ENCODE measurements at regions not wholly inside any gene's neighbourhood (a gene's known extent, or its start where the extent isn't known, plus 50 kb on each side); places are given as distances from the start of the nearest gene placed in this dataset.

GRCh38 chr2:236404346-236404745, 140.1 kb upstream of the ASB18 start:
- Histone ChIP-seq H2BK12ac (ENCODE audit: low read length) (no peak overlapping the region), H3K79me2 (ENCODE audit: control insufficient read depth, insufficient read depth, low read length, poor library complexity) (no peaks in the 10 kb centered on the region), H3K36me3 (ENCODE audit: control insufficient read depth in 1 of 2, insufficient read depth in 2 of 2, low read length in 2 of 2) (peaks cover 0 to 2% of the 10 kb centered on the region in 2 experiments), H3K9me3 (ENCODE audit: insufficient read depth, low read depth, low read length) (peaks cover 6% of the 10 kb centered on the region), H3K4me3 (ENCODE audit: low read depth, low read length) (no peak overlapping the region), H2AK5ac (ENCODE audit: low read length) (no peak overlapping the region), H3K4me2 (ENCODE audit: low read length) (no peak overlapping the region), H4K91ac (ENCODE audit: low read depth, low read length) (no peak overlapping the region), H3K18ac (ENCODE audit: low read length) (no peak overlapping the region), H3K79me1 (ENCODE audit: low read length) (no peaks in the 10 kb centered on the region), H2BK5ac (ENCODE audit: low read depth, low read length, poor library complexity) (no peak overlapping the region), H3K4me1 (ENCODE audit: control insufficient read depth in 1 of 2, insufficient read depth in 2 of 2, low read length in 2 of 2) (no peaks in the 10 kb centered on the region), H4K8ac (ENCODE audit: low read depth, low read length) (no peak overlapping the region), H3K23ac (ENCODE audit: low read length) (no peak overlapping the region), H3K27me3 (ENCODE audit: insufficient read depth, low read length) (no peaks in the 10 kb centered on the region), H2BK120ac (ENCODE audit: insufficient read depth, low read length, poor library complexity) (no peak overlapping the region), H4K12ac (ENCODE audit: low read depth, low read length) (no peak overlapping the region), H3K27ac (ENCODE audit: low read depth, low read length) (no peak overlapping the region), H3K4ac (ENCODE audit: low read depth, low read length) (no peak overlapping the region), H3K9ac (ENCODE audit: low read length) (no peak overlapping the region), H2AFZ (ENCODE audit: insufficient read depth, low read length, poor library complexity) (no peak overlapping the region), H3K14ac (ENCODE audit: low read length) (no peak overlapping the region)
- no peak for DNase-seq
- WGBS (ENCODE audit: extremely low coverage, insufficient coverage, insufficient read length) = no CpG with 5 or more reads among the region's 6 CpGs

- no peak for DNase-seq
- no peak overlapping the region for H2BK12ac ChIP-seq (ENCODE audit: low read length)
- H3K79me1 ChIP-seq (ENCODE audit: low read length) = no peaks in the 10 kb centered on the region
- no peak overlapping the region for H2BK120ac ChIP-seq (ENCODE audit: insufficient read depth, low read length, poor library complexity)
- H3K9ac ChIP-seq (ENCODE audit: low read length) = no peak overlapping the region
- no peaks in the 10 kb centered on the region for H3K27me3 ChIP-seq (ENCODE audit: insufficient read depth, low read length)
- no peak overlapping the region for H4K12ac ChIP-seq (ENCODE audit: low read depth, low read length)
- H3K36me3 ChIP-seq (ENCODE audit: control insufficient read depth in 1 of 2, insufficient read depth in 2 of 2, low read length in 2 of 2) = no peaks in the 10 kb centered on the region
- WGBS (ENCODE audit: extremely low coverage, insufficient coverage, insufficient read length) = no CpG with 5 or more reads among the region's 8 CpGs
- H3K4me1 ChIP-seq (ENCODE audit: control insufficient read depth in 1 of 2, insufficient read depth in 2 of 2, low read length in 2 of 2) = no peaks in the 10 kb centered on the region
- H2AFZ ChIP-seq (ENCODE audit: insufficient read depth, low read length, poor library complexity) = no peak overlapping the region
- H3K4ac ChIP-seq (ENCODE audit: low read depth, low read length) = no peak overlapping the region
- no peak overlapping the region for H3K18ac ChIP-seq (ENCODE audit: low read length)
- H3K4me2 ChIP-seq (ENCODE audit: low read length) = no peak overlapping the region
- no peak overlapping the region for H3K14ac ChIP-seq (ENCODE audit: low read length)
- H3K23ac ChIP-seq (ENCODE audit: low read length) = no peak overlapping the region
- no peak overlapping the region for H4K91ac ChIP-seq (ENCODE audit: low read depth, low read length)
- H3K27ac ChIP-seq (ENCODE audit: low read depth, low read length) = no peak overlapping the region
- H2BK5ac ChIP-seq (ENCODE audit: low read depth, low read length, poor library complexity) = no peak overlapping the region
- no peaks in the 10 kb centered on the region for H3K79me2 ChIP-seq (ENCODE audit: control insufficient read depth, insufficient read depth, low read length, poor library complexity)
- H4K8ac ChIP-seq (ENCODE audit: low read depth, low read length) = no peak overlapping the region
- H2AK5ac ChIP-seq (ENCODE audit: low read length) = no peak overlapping the region
- no peak overlapping the region for H3K4me3 ChIP-seq (ENCODE audit: low read depth, low read length)
- peaks cover 4% of the 10 kb centered on the region for H3K9me3 ChIP-seq (ENCODE audit: insufficient read depth, low read depth, low read length)
Measured at GRCh38 chr2:236405357-236405756, 141.2 kb upstream of the ASB18 start.

GRCh38 chr2:236408090-236408489, 143.9 kb upstream of the ASB18 start:
- no peak overlapping the region for H2BK12ac ChIP-seq (ENCODE audit: low read length)
- H3K27me3 ChIP-seq (ENCODE audit: insufficient read depth, low read length) = no peaks in the 10 kb centered on the region
- no peaks in the 10 kb centered on the region for H3K79me1 ChIP-seq (ENCODE audit: low read length)
- no peak overlapping the region for H3K14ac ChIP-seq (ENCODE audit: low read length)
- no peak overlapping the region for H2BK5ac ChIP-seq (ENCODE audit: low read depth, low read length, poor library complexity)
- no peaks in the 10 kb centered on the region for H3K4me1 ChIP-seq (ENCODE audit: control insufficient read depth in 1 of 2, insufficient read depth in 2 of 2, low read length in 2 of 2)
- no peaks in the 10 kb centered on the region for H3K36me3 ChIP-seq (ENCODE audit: control insufficient read depth in 1 of 2, insufficient read depth in 2 of 2, low read length in 2 of 2)
- H2AFZ ChIP-seq (ENCODE audit: insufficient read depth, low read length, poor library complexity) = no peak overlapping the region
- no peak overlapping the region for H4K8ac ChIP-seq (ENCODE audit: low read depth, low read length)
- no peak overlapping the region for H2AK5ac ChIP-seq (ENCODE audit: low read length)
- no peak for DNase-seq
- no peak overlapping the region for H4K12ac ChIP-seq (ENCODE audit: low read depth, low read length)
- no peak overlapping the region for H3K4me3 ChIP-seq (ENCODE audit: low read depth, low read length)
- no peak overlapping the region for H3K23ac ChIP-seq (ENCODE audit: low read length)
- peaks cover 4% of the 10 kb centered on the region for H3K9me3 ChIP-seq (ENCODE audit: insufficient read depth, low read depth, low read length)
- no peak overlapping the region for H3K4me2 ChIP-seq (ENCODE audit: low read length)
- WGBS (ENCODE audit: extremely low coverage, insufficient coverage, insufficient read length) = no CpG with 5 or more reads among the region's 7 CpGs
- no peak overlapping the region for H2BK120ac ChIP-seq (ENCODE audit: insufficient read depth, low read length, poor library complexity)
- H4K91ac ChIP-seq (ENCODE audit: low read depth, low read length) = no peak overlapping the region
- H3K79me2 ChIP-seq (ENCODE audit: control insufficient read depth, insufficient read depth, low read length, poor library complexity) = no peaks in the 10 kb centered on the region
- H3K9ac ChIP-seq (ENCODE audit: low read length) = no peak overlapping the region
- H3K27ac ChIP-seq (ENCODE audit: low read depth, low read length) = no peak overlapping the region
- no peak overlapping the region for H3K4ac ChIP-seq (ENCODE audit: low read depth, low read length)
- H3K18ac ChIP-seq (ENCODE audit: low read length) = no peak overlapping the region

GRCh38 chr2:236408786-236409185, 144.6 kb upstream of the ASB18 start:
- H3K27me3 ChIP-seq (ENCODE audit: insufficient read depth, low read length) = no peaks in the 10 kb centered on the region
- DNase-seq = no peak
- no peak overlapping the region for H4K8ac ChIP-seq (ENCODE audit: low read depth, low read length)
- H3K9me3 ChIP-seq (ENCODE audit: insufficient read depth, low read depth, low read length) = peaks cover 4% of the 10 kb centered on the region
- no peak overlapping the region for H3K4ac ChIP-seq (ENCODE audit: low read depth, low read length)
- H3K36me3 ChIP-seq (ENCODE audit: control insufficient read depth in 1 of 2, insufficient read depth in 2 of 2, low read length in 2 of 2) = no peaks in the 10 kb centered on the region
- no peaks in the 10 kb centered on the region for H3K79me2 ChIP-seq (ENCODE audit: control insufficient read depth, insufficient read depth, low read length, poor library complexity)
- no peak overlapping the region for H3K4me2 ChIP-seq (ENCODE audit: low read length)
- H2BK120ac ChIP-seq (ENCODE audit: insufficient read depth, low read length, poor library complexity) = no peak overlapping the region
- no peak overlapping the region for H3K9ac ChIP-seq (ENCODE audit: low read length)
- H3K79me1 ChIP-seq (ENCODE audit: low read length) = no peaks in the 10 kb centered on the region
- no peak overlapping the region for H3K14ac ChIP-seq (ENCODE audit: low read length)
- no peak overlapping the region for H3K18ac ChIP-seq (ENCODE audit: low read length)
- H2BK5ac ChIP-seq (ENCODE audit: low read depth, low read length, poor library complexity) = no peak overlapping the region
- no peak overlapping the region for H3K27ac ChIP-seq (ENCODE audit: low read depth, low read length)
- no peak overlapping the region for H2BK12ac ChIP-seq (ENCODE audit: low read length)
- no CpG with 5 or more reads among the region's 9 CpGs for WGBS (ENCODE audit: extremely low coverage, insufficient coverage, insufficient read length)
- H2AFZ ChIP-seq (ENCODE audit: insufficient read depth, low read length, poor library complexity) = no peak overlapping the region
- H2AK5ac ChIP-seq (ENCODE audit: low read length) = no peak overlapping the region
- no peak overlapping the region for H4K12ac ChIP-seq (ENCODE audit: low read depth, low read length)
- no peak overlapping the region for H3K23ac ChIP-seq (ENCODE audit: low read length)
- H4K91ac ChIP-seq (ENCODE audit: low read depth, low read length) = no peak overlapping the region
- H3K4me3 ChIP-seq (ENCODE audit: low read depth, low read length) = no peak overlapping the region
- H3K4me1 ChIP-seq (ENCODE audit: control insufficient read depth in 1 of 2, insufficient read depth in 2 of 2, low read length in 2 of 2) = no peaks in the 10 kb centered on the region
